GM21515 (cell line): ENCODE measurements at regions not wholly inside any gene's neighbourhood (a gene's known extent, or its start where the extent isn't known, plus 50 kb on each side); places are given as distances from the start of the nearest gene placed in this dataset.

Source experiments
- ATAC-seq: cut with Tn5 transposase; IDR thresholded peaks from one replicate; pipeline ENCODE4 v1.9.1; 2021; ENCODE audit not compliant: unreplicated experiment

DNA sequence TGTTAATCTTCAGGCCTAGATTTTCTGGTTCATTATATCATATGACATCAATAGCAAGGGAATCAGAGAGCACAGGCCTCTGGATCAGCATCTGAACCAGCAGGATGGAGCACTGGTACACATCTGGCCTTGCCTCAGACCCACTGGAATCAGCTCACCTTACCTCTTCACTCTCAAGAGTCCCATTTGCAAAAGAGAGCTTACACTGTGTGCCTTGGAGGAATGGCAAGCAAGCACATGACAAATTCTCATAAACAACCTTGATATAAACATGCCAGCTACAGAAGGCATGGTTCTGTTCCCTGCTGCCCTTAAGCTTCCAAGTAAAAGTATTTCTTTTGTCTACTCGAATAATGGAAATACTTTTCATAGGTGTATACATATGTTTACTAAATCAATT is 128.6 kb upstream of the CPM start:
- ATAC-seq, result no peak

DNA sequence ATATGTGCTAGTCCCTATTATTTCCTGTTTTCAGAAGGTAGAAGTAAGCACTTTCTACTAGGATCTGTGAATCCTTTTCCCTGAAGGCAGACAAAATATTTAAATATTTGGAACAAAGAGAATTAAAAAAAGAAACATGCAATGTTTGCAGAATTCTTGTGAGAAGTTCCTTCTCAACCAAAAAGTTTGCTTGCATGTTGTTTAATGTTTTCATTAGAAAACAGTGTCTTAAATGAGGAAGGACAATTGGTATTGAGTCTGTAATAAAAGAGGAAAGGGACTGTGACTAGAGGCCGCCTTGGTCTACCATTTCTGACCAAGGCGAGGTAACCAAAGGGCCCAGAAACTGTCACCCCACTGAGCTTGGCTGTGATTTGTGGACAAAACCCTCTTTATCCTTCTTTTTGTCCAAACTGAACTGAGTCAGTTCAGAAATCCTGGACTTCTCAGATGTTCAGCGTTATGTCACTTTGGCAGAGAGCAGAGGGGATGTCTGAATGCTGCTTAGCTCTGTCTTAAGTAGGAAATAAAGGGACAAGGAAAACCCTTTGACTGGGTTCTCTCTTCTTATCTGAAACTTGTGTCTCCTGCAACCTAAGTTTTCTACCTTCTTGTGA is 129.8 kb upstream of the CPM start:
- ATAC-seq, result no peak

DNA sequence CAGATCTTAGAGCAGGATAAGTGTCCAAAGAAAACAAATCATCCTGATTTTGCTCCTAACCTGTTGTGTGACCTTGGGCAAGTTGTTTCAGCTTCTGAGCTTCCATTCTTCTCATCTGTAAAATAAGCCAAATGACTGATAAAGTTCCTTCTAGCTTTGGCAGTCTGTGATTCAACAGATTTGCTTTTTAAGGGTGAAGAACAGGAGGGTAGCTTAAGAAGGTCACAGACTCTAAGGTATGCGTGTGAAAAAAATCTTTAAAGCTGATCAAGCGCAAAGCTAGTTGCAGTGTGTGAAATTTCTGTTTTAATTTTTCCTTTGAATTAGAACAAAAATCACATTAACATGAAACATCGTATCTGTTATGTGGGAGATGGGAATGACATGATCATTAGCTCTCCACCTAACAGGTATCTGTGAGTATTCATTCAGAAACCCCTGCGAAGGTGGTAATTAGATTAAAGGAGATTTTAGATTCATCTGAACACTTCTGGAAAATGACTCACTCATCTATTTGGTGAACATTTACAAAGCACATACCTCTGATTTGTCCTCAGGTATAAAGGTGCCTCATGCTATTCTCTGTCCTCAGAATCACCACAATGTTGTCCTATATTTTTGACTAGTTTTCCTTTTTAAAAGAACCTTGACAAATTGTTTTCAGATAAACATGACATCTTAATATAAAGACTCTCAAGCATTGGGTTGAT is 131.9 kb upstream of the CPM start:
- ATAC-seq, result no peak

DNA sequence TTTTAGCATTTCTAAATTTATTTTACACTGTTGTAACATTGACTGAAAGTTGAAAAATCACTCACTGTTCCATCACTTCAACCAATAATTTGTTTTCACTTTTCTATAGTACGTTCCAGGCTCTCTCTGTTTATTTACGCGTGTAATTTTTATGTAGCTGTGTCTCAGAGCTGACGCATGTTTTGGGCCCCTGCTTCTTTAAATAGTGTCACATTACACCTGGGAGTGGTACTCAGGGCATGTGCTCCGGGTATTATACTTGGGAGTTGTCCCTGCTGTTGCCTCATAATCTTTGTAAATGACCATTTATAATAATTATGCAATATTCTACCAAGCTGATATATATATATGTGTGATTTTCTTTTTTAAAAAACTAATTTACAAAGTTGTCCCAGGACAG is 132.8 kb upstream of the CPM start:
- ATAC-seq, result no peak

DNA sequence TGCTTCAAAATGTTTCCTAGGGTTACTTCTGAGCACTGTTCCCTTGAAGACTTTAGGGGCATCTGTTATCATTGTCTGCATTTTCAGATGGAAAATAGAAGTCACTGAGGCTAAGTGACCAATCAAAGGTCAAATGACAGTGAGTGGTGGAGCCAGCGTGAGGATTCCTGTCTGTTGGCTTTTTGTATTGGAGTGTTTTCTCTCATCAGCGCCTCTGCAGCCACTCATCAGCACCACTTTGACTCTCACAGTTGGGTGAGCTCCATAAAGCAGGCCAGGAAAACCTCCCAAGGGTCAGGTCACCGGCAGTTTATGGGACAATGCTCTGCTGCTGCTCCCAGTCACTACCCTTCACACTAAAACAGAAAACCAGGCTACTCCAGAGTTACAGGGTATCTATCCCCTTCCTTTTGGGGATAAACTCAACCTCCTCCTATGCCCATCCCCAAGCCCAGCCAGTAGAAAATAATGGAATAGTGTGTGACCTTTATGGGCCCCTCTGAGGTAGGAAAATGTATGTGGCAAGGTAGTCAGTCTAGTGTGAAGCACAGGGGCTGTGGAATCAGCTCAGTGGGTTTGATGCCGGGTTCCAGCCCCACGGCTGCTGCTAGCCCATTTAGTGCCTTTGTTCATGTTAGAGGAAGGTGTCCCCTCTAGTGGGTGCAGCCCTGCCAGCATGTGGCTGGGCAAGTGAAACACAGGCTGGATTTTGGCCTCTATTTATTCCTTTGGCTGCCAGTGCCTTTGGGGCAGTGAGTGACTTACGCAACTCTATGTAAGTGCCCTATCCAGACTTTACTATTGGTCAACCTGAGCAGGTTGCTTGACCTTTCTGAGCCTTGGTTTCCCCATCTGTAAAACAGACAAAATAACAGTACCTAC is 133.8 kb upstream of the CPM start:
- no peak for ATAC-seq

DNA sequence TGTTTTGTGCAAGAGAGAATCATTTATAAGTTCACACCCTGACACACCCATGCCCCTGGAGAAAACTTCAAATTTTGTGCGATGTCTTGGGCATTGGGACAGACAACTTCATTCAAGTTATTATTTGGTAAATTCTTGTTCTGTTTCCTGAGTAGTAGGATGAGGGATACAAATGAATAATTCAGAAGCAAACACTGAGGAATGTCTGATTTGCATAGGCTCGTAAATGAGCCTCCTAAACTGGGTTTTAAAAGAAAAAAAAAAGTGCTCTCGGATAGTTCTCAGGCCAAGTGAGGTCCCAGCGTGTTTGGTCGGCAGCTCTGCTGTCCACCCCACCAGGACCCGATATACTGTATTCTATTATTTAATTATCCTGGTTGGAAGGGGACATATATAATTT is 134.7 kb upstream of the CPM start:
- no peak for ATAC-seq

DNA sequence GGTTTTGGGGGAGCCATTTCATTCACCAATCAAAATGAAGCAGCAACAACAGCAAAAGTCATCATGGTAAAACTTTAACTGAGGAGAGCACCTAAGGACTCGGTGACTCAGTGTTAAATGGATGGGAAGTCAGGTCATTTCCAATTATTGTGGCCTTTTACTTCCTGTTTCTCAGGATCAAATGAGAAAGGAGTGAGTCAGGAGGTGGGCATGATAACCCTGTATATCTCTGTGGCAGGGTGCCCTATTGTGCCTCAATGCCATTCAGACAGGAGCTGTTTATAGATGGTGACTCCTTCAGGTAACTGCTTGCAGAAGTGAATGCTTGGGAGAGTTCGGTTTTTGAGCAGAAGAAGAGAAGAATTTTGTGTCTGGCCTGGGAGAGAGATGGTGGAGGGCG is 135.5 kb upstream of the CPM start:
- ATAC-seq, result no peak

DNA sequence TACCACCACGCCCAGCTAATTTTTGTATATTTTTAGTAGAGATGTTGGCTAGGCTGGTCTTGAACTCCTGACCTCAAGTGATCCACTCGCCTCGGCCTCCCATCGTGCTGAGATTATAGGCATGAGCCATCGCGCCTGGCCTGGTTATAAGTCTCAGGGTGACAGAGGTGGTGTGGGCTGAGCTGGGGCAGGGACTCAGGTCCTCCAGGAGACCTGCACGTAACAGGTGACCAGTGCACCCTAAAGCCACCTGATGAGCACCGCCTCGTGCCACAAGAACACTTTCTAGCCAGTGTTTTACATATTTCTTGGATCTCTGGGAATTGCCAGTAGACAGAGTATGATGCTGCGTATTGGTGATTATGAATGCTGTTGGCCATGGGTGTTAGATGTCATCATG is 136.5 kb upstream of the CPM start:
- no peak for ATAC-seq

DNA sequence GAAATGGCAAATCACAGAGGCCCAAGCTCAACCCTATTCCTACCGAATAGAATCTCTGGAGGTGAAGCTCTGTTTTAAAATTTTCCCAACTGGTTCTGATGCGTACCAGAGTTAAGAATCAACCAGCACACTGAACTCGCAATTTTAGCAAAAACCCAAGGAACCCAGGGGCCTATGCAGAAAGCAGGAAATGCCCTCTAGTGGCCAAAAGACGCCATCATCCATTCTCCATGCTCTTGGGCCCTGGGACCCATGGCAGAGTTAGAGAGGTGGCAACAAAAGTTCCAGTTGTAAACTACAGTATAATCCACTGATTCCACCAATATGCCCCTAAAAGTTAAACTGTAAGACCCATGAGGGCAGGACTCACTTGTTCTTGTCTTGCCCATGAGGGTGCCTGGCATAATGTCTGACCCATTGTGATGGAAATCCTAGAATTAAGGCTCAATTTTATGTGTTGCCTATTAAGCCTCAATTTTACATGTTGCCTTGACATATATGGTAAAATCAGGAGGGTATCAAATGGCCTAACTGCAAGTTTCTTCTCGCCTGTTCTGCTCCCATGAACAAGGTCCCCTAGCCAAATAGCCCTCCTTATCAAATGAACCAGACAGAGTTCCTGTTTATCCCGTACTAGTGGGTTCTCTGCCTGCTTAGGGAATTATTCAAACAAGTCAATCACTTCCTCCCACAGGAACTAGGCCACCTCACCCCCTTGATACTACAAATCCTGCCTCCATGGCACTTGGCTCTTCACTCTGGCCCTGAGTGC is 137.5 kb upstream of the CPM start:
- ATAC-seq, result no peak

DNA sequence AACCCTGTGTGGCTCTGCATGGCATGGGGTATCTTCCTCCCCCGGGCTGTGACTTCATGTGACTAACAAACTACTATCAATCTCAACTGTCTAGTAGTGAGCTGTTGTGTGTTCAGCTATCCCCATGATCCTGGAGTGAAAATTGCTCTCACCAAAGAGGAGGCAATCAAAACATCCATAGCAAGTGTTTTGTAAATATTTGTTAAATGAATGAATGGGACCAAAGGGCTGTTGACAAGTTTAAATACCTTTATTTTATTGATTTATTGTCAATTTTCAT is 138.1 kb upstream of the CPM start:
- no peak for ATAC-seq

DNA sequence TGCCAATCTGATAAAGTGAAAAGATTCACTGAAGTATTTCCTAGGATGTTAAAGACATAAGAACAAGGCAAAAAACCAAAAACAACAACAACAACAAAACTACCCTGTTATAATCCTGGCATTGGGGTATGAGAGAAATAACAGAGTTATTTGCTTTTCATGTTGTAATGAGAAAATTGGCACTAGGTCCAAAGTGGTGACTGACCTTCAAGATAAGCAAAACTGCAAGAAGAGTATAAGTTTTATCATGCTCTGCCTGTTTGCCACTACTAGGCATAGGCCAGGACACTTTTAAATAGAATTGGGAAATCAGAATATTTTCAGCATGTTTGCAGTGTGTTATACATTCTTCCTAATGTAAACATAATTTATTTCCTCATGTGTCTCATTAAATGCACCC is 140.1 kb upstream of the CPM start:
- no peak for ATAC-seq

DNA sequence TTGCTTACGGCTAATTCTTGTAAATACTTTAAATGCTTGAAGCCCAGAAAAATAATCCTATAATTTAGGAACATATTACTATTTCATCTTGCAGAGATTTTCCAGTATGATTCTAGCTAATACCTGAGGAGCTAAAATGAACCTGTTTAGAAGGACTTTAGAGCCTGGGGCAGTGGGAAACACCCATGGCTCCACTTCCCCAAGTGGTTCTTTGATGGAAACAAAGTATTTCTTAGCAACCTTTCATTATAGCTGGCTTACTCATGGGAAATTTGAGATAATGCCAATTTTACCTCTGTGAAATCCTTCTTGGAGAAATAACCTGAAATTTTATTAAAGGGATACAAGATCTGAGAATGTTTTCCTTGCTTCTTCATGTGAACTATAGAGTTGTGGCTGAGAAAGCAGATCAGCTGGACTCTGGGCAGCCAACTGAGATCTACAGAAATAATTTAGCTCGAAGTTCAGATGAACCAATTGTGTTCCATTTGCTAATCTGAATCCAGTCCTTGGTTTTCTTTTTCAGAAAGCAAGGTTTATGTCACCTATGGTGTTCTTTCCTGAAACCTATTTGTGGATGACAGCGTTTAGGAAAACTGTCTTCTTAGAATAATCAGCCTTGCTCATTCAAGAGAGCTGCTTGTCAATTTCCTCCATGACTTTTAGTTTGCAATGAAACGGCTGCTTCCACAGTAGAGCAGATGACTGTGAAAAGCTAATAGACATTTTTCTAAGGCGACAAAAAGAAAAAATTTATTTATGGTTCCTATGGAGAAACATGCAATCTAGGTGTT is 141.8 kb upstream of the CPM start:
- no peak for ATAC-seq

DNA sequence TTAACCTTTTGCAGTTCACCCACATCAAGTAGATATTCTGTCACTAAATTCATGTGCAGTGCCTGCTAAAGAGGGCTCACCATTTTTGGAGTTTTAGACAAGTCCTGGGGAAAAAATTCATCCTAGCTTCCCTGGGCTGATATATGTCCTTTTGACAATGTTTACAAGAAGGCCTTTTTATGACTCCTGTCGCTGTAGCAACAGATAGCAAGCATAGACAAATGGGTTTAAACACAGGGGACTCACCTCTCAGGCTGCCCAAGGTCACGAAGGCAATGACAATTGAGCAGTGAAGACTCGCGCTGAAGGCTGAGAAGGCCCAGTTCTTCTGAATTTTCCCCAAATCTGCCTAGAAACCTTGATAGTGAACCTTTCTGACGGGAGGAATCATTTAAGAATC is 150.7 kb upstream of the CPM start:
- ATAC-seq, result no peak

DNA sequence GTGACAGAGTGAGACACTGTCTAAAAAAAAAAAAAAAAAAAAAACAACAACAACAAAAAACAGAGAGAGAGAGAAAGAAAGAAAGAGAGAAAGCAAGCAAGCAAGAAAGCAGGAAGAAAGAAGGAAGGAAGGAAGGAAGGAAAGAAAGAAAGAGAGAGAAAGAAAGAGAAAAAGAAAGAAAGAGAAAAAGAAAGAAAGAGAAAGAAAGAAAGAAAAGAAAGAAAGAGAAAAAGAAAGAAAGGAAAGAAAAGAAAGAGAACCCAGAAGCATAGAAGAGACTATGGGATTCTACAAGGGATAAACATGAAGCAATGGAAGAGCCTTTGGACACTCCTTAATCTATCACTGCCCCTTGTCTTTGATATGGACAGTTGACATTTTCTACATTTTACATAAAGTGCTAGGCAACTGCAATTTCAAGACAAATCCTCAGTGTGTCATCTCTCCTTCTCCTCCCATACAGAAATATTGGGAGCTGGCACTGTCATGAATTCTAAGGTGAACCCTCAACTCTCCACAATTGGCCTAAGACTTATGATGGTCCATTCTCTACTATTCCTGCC is 151.9 kb upstream of the CPM start:
- no peak for ATAC-seq

DNA sequence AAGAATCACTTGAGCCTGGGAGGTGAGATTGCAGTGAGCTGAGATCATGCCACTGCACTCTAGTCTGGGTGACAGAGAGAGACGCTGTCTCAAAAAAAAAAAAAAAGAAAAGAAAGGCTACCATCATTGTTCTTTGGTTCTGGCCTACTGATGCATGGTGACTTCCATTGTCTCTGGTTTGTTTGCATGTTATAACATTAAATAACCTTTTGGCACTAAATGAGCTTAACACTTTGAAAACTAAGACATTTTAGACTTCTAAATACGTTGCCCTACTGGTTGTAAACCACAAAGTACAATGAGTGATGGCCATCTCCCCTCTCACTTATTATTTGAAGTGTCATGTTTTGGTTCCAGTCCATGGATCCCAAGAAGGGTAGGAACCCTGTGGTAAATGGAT is 152.9 kb upstream of the CPM start:
- no peak for ATAC-seq

DNA sequence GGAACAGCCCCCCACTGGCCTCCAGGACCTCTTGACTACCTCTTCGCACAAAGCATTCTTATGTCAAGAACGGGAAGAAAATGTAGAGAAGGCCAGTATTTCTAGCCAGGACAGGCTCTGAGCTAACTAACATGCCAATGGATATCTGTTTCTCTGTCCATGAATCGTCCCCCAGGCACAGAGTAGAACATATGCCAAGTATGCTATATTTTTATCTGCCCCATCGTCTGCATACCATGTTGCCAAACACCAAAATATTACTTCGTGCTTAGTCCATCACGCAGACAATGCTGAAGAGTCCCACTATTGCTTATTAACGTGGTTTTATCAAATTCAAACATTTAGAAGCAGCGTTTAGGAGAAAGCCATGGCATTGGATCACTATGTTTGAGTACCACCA is 151.4 kb upstream of the CPSF6 start:
- no peak for ATAC-seq

DNA sequence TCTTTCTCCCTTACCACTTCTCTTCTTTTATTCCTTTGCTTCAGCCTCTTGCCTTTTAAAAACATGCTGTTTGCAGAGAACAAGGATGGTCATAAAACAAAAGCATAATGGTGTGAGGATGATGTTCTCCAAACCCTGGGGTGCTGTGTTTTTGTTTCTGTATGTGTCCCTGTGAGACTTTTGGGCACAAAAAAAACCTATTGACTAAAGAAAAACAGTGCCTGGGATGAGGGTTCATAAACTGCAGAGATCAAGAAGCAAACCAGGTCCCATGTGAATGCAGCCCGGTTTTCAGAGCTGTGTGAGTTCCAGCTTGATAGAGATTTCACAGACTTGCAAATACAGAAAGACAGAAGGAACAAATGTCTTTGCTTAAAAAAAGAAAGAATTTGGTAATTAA is 148.6 kb upstream of the CPSF6 start:
- ATAC-seq, result no peak

DNA sequence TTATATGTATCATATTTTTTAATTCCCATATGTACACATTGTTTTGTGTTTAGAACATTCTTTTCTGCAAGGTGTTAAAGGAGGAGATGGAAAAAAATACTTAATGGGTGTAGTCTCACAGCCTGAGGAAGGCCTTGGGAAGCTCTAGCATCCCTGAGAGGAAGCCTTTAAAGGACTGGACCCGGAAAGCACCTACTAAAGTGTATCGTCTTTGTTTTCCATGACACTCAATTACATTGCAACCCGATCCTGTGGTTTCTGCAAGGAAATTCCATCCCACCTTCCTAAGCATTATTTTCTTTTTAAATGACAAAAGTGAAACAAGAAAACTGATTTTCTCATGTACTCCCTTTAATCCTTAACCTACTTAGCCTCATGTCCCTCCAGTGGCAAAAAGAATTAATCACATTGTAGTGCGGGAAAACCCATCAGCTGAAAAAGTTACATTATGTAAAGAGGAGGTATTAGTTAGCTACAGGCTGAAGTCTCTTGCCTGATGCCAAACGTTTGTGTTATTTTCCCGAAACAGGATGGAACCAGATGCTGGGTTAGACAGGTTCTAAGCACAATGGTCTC is 147.8 kb upstream of the CPSF6 start:
- ATAC-seq, result no peak

DNA sequence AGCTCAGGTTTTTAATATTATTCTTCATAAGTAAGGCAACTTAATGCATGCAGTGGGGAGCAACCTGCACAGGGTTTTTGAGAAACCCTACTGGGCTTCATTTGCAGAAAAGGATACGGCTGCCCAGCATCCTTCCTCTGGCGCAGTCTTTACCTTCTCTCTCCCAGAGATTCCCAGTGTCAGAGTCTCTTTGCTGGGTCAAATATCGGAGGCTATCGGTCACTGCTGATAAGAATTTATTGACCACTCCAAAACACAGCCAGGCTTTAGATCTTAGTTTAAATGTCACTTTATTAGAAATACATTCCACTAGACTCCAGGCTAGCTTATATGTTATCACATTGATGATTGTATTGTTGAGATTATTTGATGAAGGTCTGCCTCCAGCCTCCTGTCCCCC is 147.2 kb upstream of the CPSF6 start:
- ATAC-seq, result no peak

DNA sequence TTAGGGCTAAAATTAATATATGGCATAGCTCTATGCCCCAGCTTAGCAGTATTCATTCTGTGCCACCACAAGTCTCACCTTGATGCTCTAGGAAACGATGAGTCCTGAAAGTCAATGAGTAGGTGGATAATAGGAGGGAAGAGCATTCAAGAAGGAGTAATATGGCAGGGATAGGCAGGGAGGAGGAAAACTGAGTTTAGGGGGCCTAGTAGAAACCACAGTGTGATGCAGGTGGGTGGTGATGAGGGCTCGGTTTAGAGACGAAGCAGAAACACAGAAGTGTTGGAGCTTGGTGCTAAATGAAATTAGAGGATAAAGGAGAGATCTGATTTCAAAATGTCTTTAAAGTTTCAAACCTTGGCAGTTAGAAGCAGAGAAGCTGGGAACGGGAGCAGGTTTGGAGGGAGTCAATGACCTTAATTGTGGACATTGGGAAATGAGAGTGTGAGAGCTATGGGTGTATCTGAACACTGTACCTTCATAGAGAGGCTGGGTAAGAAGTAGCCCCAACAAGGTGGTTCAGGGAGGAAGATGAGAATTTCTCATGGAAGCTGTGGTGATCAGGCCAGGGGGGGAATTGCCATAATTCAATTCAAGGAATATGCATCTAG is 144.7 kb upstream of the CPSF6 start:
- no peak for ATAC-seq
